GM23338 (cell line): ENCODE measurements at regions not wholly inside any gene's neighbourhood (a gene's known extent, or its start where the extent isn't known, plus 50 kb on each side); places are given as distances from the start of the nearest gene placed in this dataset.

Experiments
- CREB1 ChIP-seq: fragments of 250-450 bp; sonication (Bioruptor Pico); IDR thresholded peaks from 2 replicates; pipeline ENCODE4 v1.5.0; 2020; ENCODE audit warnings: low read depth, mild to moderate bottlenecking, moderate library complexity
- CTCF ChIP-seq, 2 experiments: fragments of 200-600 bp in 1 of 2; sonication (generic) in 1 of 2; conservative IDR thresholded peaks; 2 replicates each; pipeline versions ENCODE4 v1.5.1 to v1.6.1; 2016 to 2017; ENCODE audit warnings: antibody characterized with exemption in 2 of 2, low read depth in 2 of 2, mild to moderate bottlenecking in 2 of 2, moderate library complexity in 1 of 2
- ETS1 ChIP-seq: IDR thresholded peaks from 2 replicates; pipeline ENCODE4 v1.6.1; 2016; ENCODE audit warnings: antibody characterized with exemption
- EZH2 ChIP-seq: fragments of 200-600 bp; sonication (generic); IDR thresholded peaks from one replicate; pipeline ENCODE4 v1.8.0; 2017; ENCODE audit warnings: antibody characterized with exemption, mild to moderate bottlenecking, low read depth; ENCODE audit not compliant: unreplicated experiment
- EZH2phosphoT487 ChIP-seq: fragments of 200-600 bp; sonication (generic); IDR thresholded peaks from one replicate; pipeline ENCODE4 v1.8.1; 2018; ENCODE audit warnings: antibody characterized with exemption; ENCODE audit not compliant: unreplicated experiment
- JUNB ChIP-seq: IDR thresholded peaks from one replicate; pipeline ENCODE4 v1.6.1; 2016; ENCODE audit warnings: antibody characterized with exemption; ENCODE audit not compliant: unreplicated experiment
- NANOG ChIP-seq: IDR thresholded peaks from 2 replicates; pipeline ENCODE4 v1.6.1; 2016; ENCODE audit warnings: antibody characterized with exemption, borderline replicate concordance
- POLR2AphosphoS5 ChIP-seq: IDR thresholded peaks from 2 replicates; pipeline ENCODE4 v1.6.1; 2016; ENCODE audit warnings: antibody characterized with exemption, low read depth
- REST ChIP-seq: IDR thresholded peaks from one replicate; pipeline ENCODE4 v1.6.1; 2018; ENCODE audit warnings: antibody characterized with exemption; ENCODE audit not compliant: unreplicated experiment
- STAT1 ChIP-seq: IDR thresholded peaks from one replicate; pipeline ENCODE4 v1.6.1; 2016; ENCODE audit warnings: antibody characterized with exemption; ENCODE audit not compliant: unreplicated experiment
- ZNF114 ChIP-seq: fragments of 250-450 bp; sonication (Bioruptor Pico); IDR thresholded peaks from 2 replicates; pipeline ENCODE4 v1.5.0; 2020; ENCODE audit warnings: mild to moderate bottlenecking, moderate library complexity
- ZNF462 ChIP-seq: fragments of 250-450 bp; sonication (Bioruptor Pico); IDR thresholded peaks from 2 replicates; pipeline ENCODE4 v1.5.0; 2020; ENCODE audit warnings: mild to moderate bottlenecking, moderate library complexity

GRCh38 chr2:5098286-5098685 is 593.9 kb upstream of the SOX11 start:
- TF ChIP-seq POLR2AphosphoS5 (no peak), CTCF (conservative IDR thresholded peaks at IDR 0.05; ENCODE audit: low read depth in 2 of 2) (no peak), EZH2 (no peak), CREB1 (no peak), NANOG (no peak), ZNF462 (CRISPR knock-in tag) (no peak), JUNB (no peak), REST (no peak), EZH2phosphoT487 (no peak), ETS1 (no peak), ZNF114 (CRISPR knock-in tag) (no peak), STAT1 (no peak)
